ENCODE measurements at regions not wholly inside any gene's neighbourhood (a gene's known extent, or its start where the extent isn't known, plus 50 kb on each side); places are given as distances from the start of the nearest gene placed in this dataset.

- Mint-ChIP-seq H3K9me3 (peaks cover 9 to 11% of the 10 kb centered on the region in 2 donors), H3K27ac (no peak overlapping the region), H3K4me3 (no peak overlapping the region), H3K4me1 (ENCODE audit: low read depth in 2 of 2) (no peaks in the 10 kb centered on the region), H3K36me3 (ENCODE audit: insufficient read depth) (no peaks in the 10 kb centered on the region), H3K27me3 (no peaks in the 10 kb centered on the region)
- DNase-seq (no peak), ATAC-seq (replicated peaks) (no peak)
Observed at GRCh38 chr16:60739737-60740683, 1296.2 kb downstream of the CDH8 start.

- peaks cover 0 to 6% of the 10 kb centered on the region in 2 donors for H3K9me3 Mint-ChIP-seq
Observed at GRCh38 chr16:60731329-60732050, 1304.7 kb downstream of the CDH8 start.

GRCh38 chr16:60729051-60729450 is 1307.2 kb downstream of the CDH8 start:
- Mint-ChIP-seq H3K9me3 (peaks cover 0 to 6% of the 10 kb centered on the region in 2 donors), H3K27me3 (no peaks in the 10 kb centered on the region), H3K27ac (no peak overlapping the region), H3K36me3 (ENCODE audit: insufficient read depth) (no peaks in the 10 kb centered on the region), H3K4me3 (no peak overlapping the region), H3K4me1 (ENCODE audit: low read depth in 2 of 2) (no peaks in the 10 kb centered on the region)
- DNase-seq, result no peak
- ATAC-seq (replicated peaks), result no peak

More at GRCh38 chr16:60731329-60732050, 1304.7 kb downstream of the CDH8 start:
- H3K27ac Mint-ChIP-seq, result no peak overlapping the region
- ATAC-seq (replicated peaks) (no peak), DNase-seq (no peak)
- H3K36me3 Mint-ChIP-seq (ENCODE audit: insufficient read depth), result no peaks in the 10 kb centered on the region
- no peak overlapping the region for H3K4me3 Mint-ChIP-seq
- no peaks in the 10 kb centered on the region for H3K4me1 Mint-ChIP-seq (ENCODE audit: low read depth in 2 of 2)
- no peaks in the 10 kb centered on the region for H3K27me3 Mint-ChIP-seq

- no peak for ATAC-seq (replicated peaks)
- Mint-ChIP-seq H3K27ac (no peak overlapping the region), H3K27me3 (no peaks in the 10 kb centered on the region), H3K36me3 (ENCODE audit: insufficient read depth) (no peaks in the 10 kb centered on the region), H3K9me3 (peaks cover 8% of the 10 kb centered on the region in 2 donors), H3K4me1 (ENCODE audit: low read depth in 2 of 2) (no peaks in the 10 kb centered on the region), H3K4me3 (no peak overlapping the region)
- DNase-seq, result no peak
Observed at GRCh38 chr16:60727851-60728250, 1308.4 kb downstream of the CDH8 start.

- Mint-ChIP-seq H3K36me3 (ENCODE audit: insufficient read depth) (no peaks in the 10 kb centered on the region), H3K27me3 (no peaks in the 10 kb centered on the region), H3K9me3 (peaks cover 7 to 34% of the 10 kb centered on the region in 2 donors), H3K4me3 (no peak overlapping the region), H3K27ac (no peak overlapping the region), H3K4me1 (ENCODE audit: low read depth in 2 of 2) (no peaks in the 10 kb centered on the region)
- ATAC-seq (replicated peaks), result no peak
- DNase-seq, result no peak
Observed at GRCh38 chr16:60720060-60720459, 1316.2 kb downstream of the CDH8 start.

- Mint-ChIP-seq H3K27ac (no peak overlapping the region), H3K4me1 (ENCODE audit: low read depth in 2 of 2) (no peaks in the 10 kb centered on the region), H3K4me3 (no peak overlapping the region), H3K27me3 (no peaks in the 10 kb centered on the region), H3K36me3 (ENCODE audit: insufficient read depth) (no peaks in the 10 kb centered on the region), H3K9me3 (peaks cover 3 to 31% of the 10 kb centered on the region in 2 donors)
- DNase-seq, result no peak
- ATAC-seq (replicated peaks), result no peak
Observed at GRCh38 chr16:60717808-60718207, 1318.4 kb downstream of the CDH8 start.

GRCh38 chr16:60712144-60712543 is 1324.1 kb downstream of the CDH8 start:
- Mint-ChIP-seq H3K27ac (no peak overlapping the region), H3K4me3 (no peak overlapping the region), H3K36me3 (ENCODE audit: insufficient read depth) (no peaks in the 10 kb centered on the region), H3K9me3 (peaks cover 6 to 23% of the 10 kb centered on the region in 2 donors), H3K4me1 (ENCODE audit: low read depth in 2 of 2) (no peaks in the 10 kb centered on the region), H3K27me3 (no peaks in the 10 kb centered on the region)
- no peak for DNase-seq
- ATAC-seq (replicated peaks), result no peak

GRCh38 chr16:60704726-60705125 is 1331.5 kb downstream of the CDH8 start:
- no peak for ATAC-seq (replicated peaks)
- no peak overlapping the region for H3K27ac Mint-ChIP-seq
- H3K4me3 Mint-ChIP-seq, result no peak overlapping the region
- H3K36me3 Mint-ChIP-seq (ENCODE audit: insufficient read depth), result no peaks in the 10 kb centered on the region
- DNase-seq, result no peak
- H3K4me1 Mint-ChIP-seq (ENCODE audit: low read depth in 2 of 2), result no peaks in the 10 kb centered on the region
- no peaks in the 10 kb centered on the region for H3K27me3 Mint-ChIP-seq
- peaks cover 12 to 20% of the 10 kb centered on the region in 2 donors for H3K9me3 Mint-ChIP-seq

- H3K27me3 Mint-ChIP-seq, result no peaks in the 10 kb centered on the region
- no peaks in the 10 kb centered on the region for H3K36me3 Mint-ChIP-seq (ENCODE audit: insufficient read depth)
- H3K9me3 Mint-ChIP-seq, result peaks cover 9 to 16% of the 10 kb centered on the region in 2 donors
- H3K4me1 Mint-ChIP-seq (ENCODE audit: low read depth in 2 of 2), result no peaks in the 10 kb centered on the region
- H3K27ac Mint-ChIP-seq, result no peak overlapping the region
- DNase-seq (no peak), ATAC-seq (replicated peaks) (no peak)
- H3K4me3 Mint-ChIP-seq, result no peak overlapping the region
Observed at GRCh38 chr16:60703096-60703495, 1333.1 kb downstream of the CDH8 start.

- H3K4me1 Mint-ChIP-seq (ENCODE audit: low read depth in 2 of 2), result no peaks in the 10 kb centered on the region
- H3K4me3 Mint-ChIP-seq, result no peak overlapping the region
- peaks cover 3 to 13% of the 10 kb centered on the region in 2 donors for H3K9me3 Mint-ChIP-seq
- H3K36me3 Mint-ChIP-seq (ENCODE audit: insufficient read depth), result peaks cover 2% of the 10 kb centered on the region
- H3K27ac Mint-ChIP-seq, result no peak overlapping the region
- DNase-seq (no peak), ATAC-seq (replicated peaks) (no peak)
- no peaks in the 10 kb centered on the region for H3K27me3 Mint-ChIP-seq
Observed at GRCh38 chr16:60686824-60687223, 1349.4 kb downstream of the CDH8 start.

- ATAC-seq (replicated peaks) (no peak), DNase-seq (no peak)
- Mint-ChIP-seq H3K27me3 (no peaks in the 10 kb centered on the region), H3K9me3 (peaks cover 8 to 24% of the 10 kb centered on the region in 2 donors), H3K4me3 (no peak overlapping the region), H3K36me3 (ENCODE audit: insufficient read depth) (no peaks in the 10 kb centered on the region), H3K4me1 (ENCODE audit: low read depth in 2 of 2) (no peaks in the 10 kb centered on the region), H3K27ac (no peak overlapping the region)
Observed at GRCh38 chr16:60684002-60684401, 1352.2 kb downstream of the CDH8 start.

GRCh38 chr16:60682219-60682618 is 1354.0 kb downstream of the CDH8 start:
- H3K27ac Mint-ChIP-seq, result no peak overlapping the region
- no peak for ATAC-seq (replicated peaks)
- H3K36me3 Mint-ChIP-seq (ENCODE audit: insufficient read depth), result no peaks in the 10 kb centered on the region

GRCh38 chr16:60681043-60681442 is 1355.2 kb downstream of the CDH8 start:
- ATAC-seq (replicated peaks) (no peak), DNase-seq (no peak)
- no peak overlapping the region for H3K27ac Mint-ChIP-seq
- no peak overlapping the region for H3K4me3 Mint-ChIP-seq
- H3K9me3 Mint-ChIP-seq, result peaks cover 13 to 23% of the 10 kb centered on the region in 2 donors
- H3K36me3 Mint-ChIP-seq (ENCODE audit: insufficient read depth), result no peaks in the 10 kb centered on the region
- H3K27me3 Mint-ChIP-seq, result no peaks in the 10 kb centered on the region
- no peaks in the 10 kb centered on the region for H3K4me1 Mint-ChIP-seq (ENCODE audit: low read depth in 2 of 2)

More at GRCh38 chr16:60682219-60682618, 1354.0 kb downstream of the CDH8 start:
- no peak for DNase-seq
- peaks cover 13 to 31% of the 10 kb centered on the region in 2 donors for H3K9me3 Mint-ChIP-seq
- H3K4me3 Mint-ChIP-seq, result no peak overlapping the region
- H3K27me3 Mint-ChIP-seq, result no peaks in the 10 kb centered on the region
- H3K4me1 Mint-ChIP-seq (ENCODE audit: low read depth in 2 of 2), result no peaks in the 10 kb centered on the region

- H3K27me3 Mint-ChIP-seq, result no peaks in the 10 kb centered on the region
- H3K4me3 Mint-ChIP-seq, result no peak overlapping the region
- no peaks in the 10 kb centered on the region for H3K36me3 Mint-ChIP-seq (ENCODE audit: insufficient read depth)
- H3K9me3 Mint-ChIP-seq, result peaks cover 9 to 10% of the 10 kb centered on the region in 2 donors
- H3K4me1 Mint-ChIP-seq (ENCODE audit: low read depth in 2 of 2), result no peaks in the 10 kb centered on the region
- H3K27ac Mint-ChIP-seq, result no peak overlapping the region
- DNase-seq, result no peak
- ATAC-seq (replicated peaks), result no peak
Observed at GRCh38 chr16:60675022-60675421, 1361.2 kb downstream of the CDH8 start.

Measured in effector memory CD8-positive, alpha-beta T cell (primary cell).